IPS-20b (cell line): ENCODE measurements at regions not wholly inside any gene's neighbourhood (a gene's known extent, or its start where the extent isn't known, plus 50 kb on each side); places are given as distances from the start of the nearest gene placed in this dataset.

ENCODE experiments used
- H3K27ac ChIP-seq: one replicate; pipeline ENCODE4 v1.5.1; 2013; ENCODE audit warnings: low read length
- H3K27me3 ChIP-seq: 2 replicates; pipeline ENCODE4 v1.6.1; 2013; ENCODE audit warnings: mild to moderate bottlenecking, low read length, inconsistent platforms; ENCODE audit not compliant: insufficient read depth
- H3K36me3 ChIP-seq: 2 replicates; pipeline ENCODE4 v1.6.1; 2013; ENCODE audit warnings: low read depth, mild to moderate bottlenecking, inconsistent platforms, low read length, moderate library complexity; ENCODE audit not compliant: insufficient read depth
- H3K4me1 ChIP-seq: 2 replicates; pipeline ENCODE4 v1.6.1; 2013; ENCODE audit warnings: mild to moderate bottlenecking, control low read depth, inconsistent platforms, low read length, moderate library complexity; ENCODE audit not compliant: insufficient read depth
- H3K4me3 ChIP-seq: 2 replicates; pipeline ENCODE4 v1.5.1; 2013; ENCODE audit warnings: mild to moderate bottlenecking, low read length, inconsistent platforms
- H3K9ac ChIP-seq: 2 replicates; pipeline ENCODE4 v1.6.1; 2013; ENCODE audit warnings: low read depth, mild to moderate bottlenecking, inconsistent platforms, low read length, moderate library complexity
- H3K9me3 ChIP-seq: 2 replicates; pipeline ENCODE4 v1.6.1; 2013; ENCODE audit warnings: mild to moderate bottlenecking, low read depth, low read length, inconsistent platforms; ENCODE audit not compliant: insufficient read depth

GRCh38 chr2:82256288-82256687 is 1951.7 kb upstream of the LRRTM1 start:
- Histone ChIP-seq H3K4me1 (no peaks in the 10 kb centered on the region), H3K27ac (no peak overlapping the region), H3K36me3 (no peaks in the 10 kb centered on the region), H3K4me3 (no peak overlapping the region), H3K27me3 (no peaks in the 10 kb centered on the region), H3K9ac (no peak overlapping the region), H3K9me3 (peaks cover 7% of the 10 kb centered on the region)

- Histone ChIP-seq H3K27me3 (no peaks in the 10 kb centered on the region), H3K9me3 (peaks cover 9% of the 10 kb centered on the region), H3K4me3 (no peak overlapping the region), H3K9ac (no peak overlapping the region), H3K4me1 (no peaks in the 10 kb centered on the region), H3K36me3 (no peaks in the 10 kb centered on the region), H3K27ac (no peak overlapping the region)
Observed at GRCh38 chr2:82254728-82255127, 1950.2 kb upstream of the LRRTM1 start.

- no peak overlapping the region for H3K27ac ChIP-seq
- no peak overlapping the region for H3K4me3 ChIP-seq
- no peaks in the 10 kb centered on the region for H3K27me3 ChIP-seq
- H3K9me3 ChIP-seq = peaks cover 2% of the 10 kb centered on the region
- H3K36me3 ChIP-seq = no peaks in the 10 kb centered on the region
- no peaks in the 10 kb centered on the region; the same call in 1 of the 2 replicates for H3K4me1 ChIP-seq
- H3K9ac ChIP-seq = no peak overlapping the region
Observed at GRCh38 chr2:82246220-82246775, 1941.7 kb upstream of the LRRTM1 start.

- Histone ChIP-seq H3K9me3 (no peaks in the 10 kb centered on the region), H3K4me3 (no peak overlapping the region), H3K4me1 (no peaks in the 10 kb centered on the region), H3K36me3 (no peaks in the 10 kb centered on the region), H3K9ac (no peak overlapping the region), H3K27me3 (no peaks in the 10 kb centered on the region), H3K27ac (no peak overlapping the region)
Observed at GRCh38 chr2:82239176-82239575, 1934.6 kb upstream of the LRRTM1 start.

- H3K27ac ChIP-seq = no peak overlapping the region
- H3K36me3 ChIP-seq = no peaks in the 10 kb centered on the region
- no peaks in the 10 kb centered on the region for H3K9me3 ChIP-seq
- no peak overlapping the region for H3K4me3 ChIP-seq
- no peaks in the 10 kb centered on the region for H3K4me1 ChIP-seq
- no peaks in the 10 kb centered on the region for H3K27me3 ChIP-seq
- no peak overlapping the region for H3K9ac ChIP-seq
Observed at GRCh38 chr2:82237994-82238662, 1933.6 kb upstream of the LRRTM1 start.

- Histone ChIP-seq H3K4me3 (no peak overlapping the region), H3K4me1 (no peaks in the 10 kb centered on the region), H3K27ac (no peak overlapping the region), H3K9me3 (no peaks in the 10 kb centered on the region), H3K27me3 (no peaks in the 10 kb centered on the region), H3K9ac (no peak overlapping the region), H3K36me3 (no peaks in the 10 kb centered on the region)
Observed at GRCh38 chr2:82234283-82234874, 1929.8 kb upstream of the LRRTM1 start.

- Histone ChIP-seq H3K36me3 (no peaks in the 10 kb centered on the region), H3K27ac (no peak overlapping the region), H3K4me3 (no peak overlapping the region), H3K27me3 (no peaks in the 10 kb centered on the region), H3K9me3 (no peaks in the 10 kb centered on the region), H3K9ac (no peak overlapping the region), H3K4me1 (no peaks in the 10 kb centered on the region)
Observed at GRCh38 chr2:82233806-82234205, 1929.3 kb upstream of the LRRTM1 start.

GRCh38 chr2:82230406-82230805 is 1925.9 kb upstream of the LRRTM1 start:
- Histone ChIP-seq H3K27ac (no peak overlapping the region), H3K9ac (no peak overlapping the region), H3K27me3 (no peaks in the 10 kb centered on the region), H3K36me3 (no peaks in the 10 kb centered on the region), H3K9me3 (no peaks in the 10 kb centered on the region), H3K4me1 (no peaks in the 10 kb centered on the region), H3K4me3 (no peak overlapping the region)

- Histone ChIP-seq H3K9me3 (peaks cover 15% of the 10 kb centered on the region), H3K9ac (no peak overlapping the region), H3K36me3 (no peaks in the 10 kb centered on the region)
Observed at GRCh38 chr2:82226441-82226840, 1921.9 kb upstream of the LRRTM1 start.

GRCh38 chr2:82224301-82224940 is 1919.9 kb upstream of the LRRTM1 start:
- Histone ChIP-seq H3K4me3 (no peak overlapping the region), H3K9me3 (peaks cover 21% of the 10 kb centered on the region), H3K4me1 (no peaks in the 10 kb centered on the region), H3K27ac (no peak overlapping the region), H3K27me3 (no peaks in the 10 kb centered on the region), H3K9ac (no peak overlapping the region), H3K36me3 (no peaks in the 10 kb centered on the region)

More at GRCh38 chr2:82226441-82226840, 1921.9 kb upstream of the LRRTM1 start:
- Histone ChIP-seq H3K4me1 (no peaks in the 10 kb centered on the region), H3K27ac (no peak overlapping the region), H3K27me3 (no peaks in the 10 kb centered on the region), H3K4me3 (no peak overlapping the region)

GRCh38 chr2:82215212-82215611 is 1910.7 kb upstream of the LRRTM1 start:
- H3K9ac ChIP-seq = no peak overlapping the region
- no peaks in the 10 kb centered on the region for H3K27me3 ChIP-seq
- H3K9me3 ChIP-seq = peaks cover 2% of the 10 kb centered on the region; the same call in 1 of the 2 replicates
- H3K4me1 ChIP-seq = no peaks in the 10 kb centered on the region
- no peaks in the 10 kb centered on the region for H3K36me3 ChIP-seq
- H3K27ac ChIP-seq = no peak overlapping the region
- no peak overlapping the region for H3K4me3 ChIP-seq

- Histone ChIP-seq H3K4me1 (peaks cover 6% of the 10 kb centered on the region; the same call in 1 of the 2 replicates), H3K4me3 (no peak overlapping the region), H3K9ac (no peak overlapping the region), H3K27me3 (no peaks in the 10 kb centered on the region), H3K36me3 (no peaks in the 10 kb centered on the region), H3K9me3 (peaks cover 9% of the 10 kb centered on the region; the same call in 1 of the 2 replicates), H3K27ac (no peak overlapping the region)
Observed at GRCh38 chr2:82199493-82199852, 1894.9 kb upstream of the LRRTM1 start.
